H1 (cell line): ENCODE measurements at regions not wholly inside any gene's neighbourhood (a gene's known extent, or its start where the extent isn't known, plus 50 kb on each side); places are given as distances from the start of the nearest gene placed in this dataset.

ENCODE experiments used
- BACH1 ChIP-seq: IDR thresholded peaks from 2 replicates; pipeline ENCODE4 v1.6.1; 2012; ENCODE audit warnings: low read length, improper control_type of control experiment
- CBX5 ChIP-seq: fragments of 300-800, 300-1000 bp; sonication (generic); IDR thresholded peaks from 2 replicates; pipeline ENCODE4 v1.7.1; 2016; ENCODE audit warnings: antibody characterized with exemption, low read length, low read depth
- CHD2 ChIP-seq: IDR thresholded peaks from 2 replicates; pipeline ENCODE4 v1.6.1; 2012; ENCODE audit warnings: low read length, improper control_type of control experiment
- CTCF ChIP-seq, 3 experiments: IDR thresholded peaks; 1 replicate in 2 of 3; 2 replicates in 1 of 3; pipeline versions ENCODE4 v1.5.1 to v1.6.1; 2011; ENCODE audit warnings: low read length in 3 of 3, mild to moderate bottlenecking in 3 of 3, inconsistent platforms in 2 of 3, low read depth in 1 of 3, moderate library complexity in 1 of 3; ENCODE audit not compliant: insufficient read depth in 1 of 3; ENCODE audit errors: control extremely low read depth in 1 of 3
- EZH2 ChIP-seq: fragments of 200-600 bp; sonication (generic); IDR thresholded peaks from 2 replicates; pipeline ENCODE4 v1.7.1; 2012; ENCODE audit warnings: low read depth, mild to moderate bottlenecking, moderate library complexity, low read length, inconsistent platforms; ENCODE audit not compliant: severe bottlenecking
- GTF2F1 ChIP-seq: IDR thresholded peaks from 2 replicates; pipeline ENCODE4 v1.6.1; 2012; ENCODE audit warnings: low read depth, low read length, improper control_type of control experiment, borderline replicate concordance
- JUND ChIP-seq: IDR thresholded peaks from 2 replicates; pipeline ENCODE4 v1.6.1; 2011; ENCODE audit warnings: mild to moderate bottlenecking, improper control_type of control experiment, low read length
- PHF8 ChIP-seq: fragments of 200-600 bp; sonication (generic); conservative IDR thresholded peaks from 2 replicates; pipeline ENCODE4 v1.7.1; 2012; ENCODE audit warnings: low read depth, mild to moderate bottlenecking, inconsistent platforms, low read length, moderate library complexity
- POLR2AphosphoS5 ChIP-seq: IDR thresholded peaks from 2 replicates; pipeline ENCODE4 v1.6.1; 2011; ENCODE audit warnings: low read depth, low read length
- RAD21 ChIP-seq, 2 experiments: IDR thresholded peaks in 1 of 2; conservative IDR thresholded peaks in 1 of 2; 2 replicates each; pipeline ENCODE4 v1.6.1; 2011; ENCODE audit warnings: low read depth in 2 of 2, low read length in 2 of 2, improper control_type of control experiment in 1 of 2, inconsistent platforms in 1 of 2, mild to moderate bottlenecking in 1 of 2, moderate library complexity in 1 of 2
- SP2 ChIP-seq: IDR thresholded peaks from 2 replicates; pipeline ENCODE4 v1.6.1; 2012; ENCODE audit warnings: mild to moderate bottlenecking, low read length, inconsistent platforms
- SUZ12 ChIP-seq: fragments of 200-600 bp; sonication (generic); IDR thresholded peaks from 2 replicates; pipeline ENCODE4 v1.6.1; 2012; ENCODE audit warnings: mild to moderate bottlenecking, inconsistent platforms, low read length, moderate library complexity, mixed read lengths
- TBP ChIP-seq: IDR thresholded peaks from 2 replicates; pipeline ENCODE4 v1.6.1; 2011; ENCODE audit warnings: low read depth, low read length, improper control_type of control experiment

GRCh38 chr16:85174871-85175723 is 62.8 kb upstream of the CIBAR2 start:
- no peak for TF ChIP-seq CTCF (IDR thresholded peaks at IDR 0.05; ENCODE audit: control extremely low read depth in 1 of 3, insufficient read depth in 1 of 3, low read depth in 1 of 3, low read length in 3 of 3)
- no peak for TF ChIP-seq GTF2F1
- TF ChIP-seq TBP = no peak
- TF ChIP-seq BACH1 = no peak
- no peak for TF ChIP-seq SUZ12
- TF ChIP-seq POLR2AphosphoS5 = no peak
- no peak for TF ChIP-seq CHD2
- no peak for TF ChIP-seq EZH2
- TF ChIP-seq JUND = no peak
- TF ChIP-seq CBX5 = no peak
- TF ChIP-seq RAD21 (IDR thresholded peaks at IDR 0.05 in 1 of 2, conservative IDR thresholded peaks at IDR 0.05 in 1 of 2; ENCODE audit: low read depth in 2 of 2, low read length in 2 of 2) = no peak
- TF ChIP-seq PHF8 = no peak
- TF ChIP-seq SP2 = no peak
